HG02610 (cell line): ENCODE measurements at regions not wholly inside any gene's neighbourhood (a gene's known extent, or its start where the extent isn't known, plus 50 kb on each side); places are given as distances from the start of the nearest gene placed in this dataset.
"Not testable (repeated sequence)": the region's sequence is repeated elsewhere in the genome, so short reads cannot be mapped to it uniquely, and the experiment has no call there.

Experiments
- ATAC-seq: cut with Tn5 transposase; IDR thresholded peaks from one replicate; pipeline ENCODE4 v1.9.1; 2021; ENCODE audit warnings: mild to moderate bottlenecking, moderate library complexity; ENCODE audit not compliant: unreplicated experiment

GRCh38 chr2:142585785-142586184, 291.7 kb upstream of the KYNU start:
- ATAC-seq = peak; percentile 92

GRCh38 chr2:142582317-142582716, 295.1 kb upstream of the KYNU start:
- ATAC-seq = no peak

- no peak for ATAC-seq
Measured at GRCh38 chr2:142581491-142581890, 296.0 kb upstream of the KYNU start.

- ATAC-seq = no peak
Measured at GRCh38 chr2:142580691-142581090, 296.8 kb upstream of the KYNU start.

GRCh38 chr2:142575561-142575960, 301.9 kb upstream of the KYNU start:
- no peak for ATAC-seq

GRCh38 chr2:142574388-142574787, 303.1 kb upstream of the KYNU start:
- ATAC-seq = no peak

GRCh38 chr2:142572346-142573132, 304.9 kb upstream of the KYNU start:
- no peak for ATAC-seq

GRCh38 chr2:142571934-142572333, 305.5 kb upstream of the KYNU start:
- no peak for ATAC-seq

- ATAC-seq = no peak
Measured at GRCh38 chr2:142562900-142563299, 314.6 kb upstream of the KYNU start.

- ATAC-seq = no peak
Measured at GRCh38 chr2:142561656-142562055, 315.8 kb upstream of the KYNU start.

GRCh38 chr2:142557391-142557790, 320.1 kb upstream of the KYNU start:
- ATAC-seq = no peak

- not testable (repeated sequence) for ATAC-seq
Measured at GRCh38 chr2:142545999-142546398, 331.5 kb upstream of the KYNU start.

GRCh38 chr2:142545036-142545435, 332.4 kb upstream of the KYNU start:
- ATAC-seq = no peak

- no peak for ATAC-seq
Measured at GRCh38 chr2:142544173-142544572, 333.3 kb upstream of the KYNU start.

GRCh38 chr2:142542431-142542910, 335.0 kb upstream of the KYNU start:
- ATAC-seq = no peak

GRCh38 chr2:142536966-142537365, 340.5 kb upstream of the KYNU start:
- no peak for ATAC-seq

GRCh38 chr2:142536492-142536891, 341.0 kb upstream of the KYNU start:
- no peak for ATAC-seq

GRCh38 chr2:142535311-142535710, 342.2 kb upstream of the KYNU start:
- ATAC-seq = no peak

- ATAC-seq = no peak
Measured at GRCh38 chr2:142533177-142533576, 344.3 kb upstream of the KYNU start.

- ATAC-seq = no peak
Measured at GRCh38 chr2:142531377-142531776, 346.1 kb upstream of the KYNU start.

- no peak for ATAC-seq
Measured at GRCh38 chr2:142525720-142526119, 351.7 kb upstream of the KYNU start.

- ATAC-seq = no peak
Measured at GRCh38 chr2:142521492-142521891, 356.0 kb upstream of the KYNU start.

GRCh38 chr2:142515493-142515892, 362.0 kb upstream of the KYNU start:
- no peak for ATAC-seq
